HL-60 (cell line): ENCODE measurements at regions not wholly inside any gene's neighbourhood (a gene's known extent, or its start where the extent isn't known, plus 50 kb on each side); places are given as distances from the start of the nearest gene placed in this dataset.

Experiments
- DNase-seq, 2 experiments: peaks; one replicate each; pipeline ENCODE4 v3.0.0-alpha.2; 2010 to 2020; ENCODE audit warnings: low read depth in 1 of 2, low spot score in 1 of 2
- H3K27ac ChIP-seq: fragments of 250-450 bp; sonication (Bioruptor Pico); replicated peaks from 2 replicates; pipeline ENCODE4 v1.5.1; 2020; ENCODE audit warnings: mild to moderate bottlenecking, moderate library complexity
- H3K27me3 ChIP-seq: fragments of 250-450 bp; sonication (Bioruptor Pico); 2 replicates; pipeline ENCODE4 v1.5.1; 2021; ENCODE audit warnings: mild to moderate bottlenecking, moderate library complexity; ENCODE audit not compliant: insufficient read depth, poor library complexity, severe bottlenecking
- H3K4me3 ChIP-seq: replicated peaks from 2 replicates; pipeline ENCODE4 v1.5.1; 2011; ENCODE audit warnings: mild to moderate bottlenecking, control low read depth, low read length; ENCODE audit not compliant: insufficient read depth
- CTCF ChIP-seq: IDR thresholded peaks from one replicate; pipeline ENCODE4 v1.5.1; 2011; ENCODE audit warnings: low read length, control low read depth, inconsistent platforms; ENCODE audit not compliant: insufficient read depth
- GABPA ChIP-seq: IDR thresholded peaks from 2 replicates; pipeline ENCODE4 v1.6.1; 2012; ENCODE audit warnings: low read depth
- POLR2AphosphoS5 ChIP-seq: IDR thresholded peaks from 2 replicates; pipeline ENCODE4 v1.6.1; 2012; ENCODE audit warnings: low read depth
- REST ChIP-seq: IDR thresholded peaks from 2 replicates; pipeline ENCODE4 v1.6.1; 2012; ENCODE audit warnings: low read depth; ENCODE audit not compliant: insufficient replicate concordance
- SPI1 ChIP-seq: IDR thresholded peaks from 2 replicates; pipeline ENCODE4 v1.6.1; 2012; ENCODE audit warnings: low read depth, mild to moderate bottlenecking, borderline replicate concordance

- H3K4me3 ChIP-seq: no peak overlapping the region
- TF ChIP-seq CTCF (no peak), SPI1 (no peak), POLR2AphosphoS5 (no peak), GABPA (no peak), REST (no peak)
- DNase-seq: no peak
- no peaks in the 10 kb centered on the region for H3K27me3 ChIP-seq
- no peak overlapping the region for H3K27ac ChIP-seq
Observed at GRCh38 chr9:27933210-27934025, 360.1 kb upstream of the C9orf72 start.

- TF ChIP-seq POLR2AphosphoS5 (no peak), CTCF (no peak), GABPA (no peak), REST (no peak), SPI1 (no peak)
- no peak overlapping the region for H3K4me3 ChIP-seq
- no peaks in the 10 kb centered on the region for H3K27me3 ChIP-seq
- no peak for DNase-seq
- no peak overlapping the region for H3K27ac ChIP-seq
Observed at GRCh38 chr9:27934471-27934870, 361.2 kb upstream of the C9orf72 start.

GRCh38 chr9:27939186-27939585, 365.9 kb upstream of the C9orf72 start:
- no peak for DNase-seq
- Histone ChIP-seq H3K27ac (no peak overlapping the region), H3K27me3 (no peaks in the 10 kb centered on the region), H3K4me3 (no peak overlapping the region)
- no peak for TF ChIP-seq REST
- no peak for TF ChIP-seq CTCF
- no peak for TF ChIP-seq GABPA
- TF ChIP-seq POLR2AphosphoS5: no peak
- TF ChIP-seq SPI1: no peak
